VCaP (cell line): ENCODE measurements at regions not wholly inside any gene's neighbourhood (a gene's known extent, or its start where the extent isn't known, plus 50 kb on each side); places are given as distances from the start of the nearest gene placed in this dataset.

ENCODE experiments used
- H3K27ac ChIP-seq: fragments of 450-650 bp; 2 replicates; pipeline ENCODE4 v1.5.1; 2017
- CTCF ChIP-seq: fragments of 450-650 bp; conservative IDR thresholded peaks from 2 replicates; pipeline ENCODE4 v1.5.1; 2017; ENCODE audit warnings: mild to moderate bottlenecking, moderate library complexity

- no peak for TF ChIP-seq CTCF
- no peak overlapping the region for H3K27ac ChIP-seq
Observed at GRCh38 chr20:50393242-50393641, 116.9 kb upstream of the PTPN1 start.

GRCh38 chr20:50393990-50394561 is 116.1 kb upstream of the PTPN1 start:
- no peak overlapping the region for H3K27ac ChIP-seq
- TF ChIP-seq CTCF, result no peak

- no peak for TF ChIP-seq CTCF
- H3K27ac ChIP-seq, result no peak overlapping the region
Observed at GRCh38 chr20:50394569-50394968, 115.6 kb upstream of the PTPN1 start.

GRCh38 chr20:50395251-50395729 is 114.9 kb upstream of the PTPN1 start:
- H3K27ac ChIP-seq, result no peak overlapping the region
- TF ChIP-seq CTCF, result no peak

- TF ChIP-seq CTCF, result no peak
Observed at GRCh38 chr20:50395914-50396488, 114.2 kb upstream of the PTPN1 start.

GRCh38 chr20:50396623-50397022 is 113.6 kb upstream of the PTPN1 start:
- TF ChIP-seq CTCF, result no peak
- H3K27ac ChIP-seq, result no peak overlapping the region

More at GRCh38 chr20:50395914-50396488, 114.2 kb upstream of the PTPN1 start:
- no peak overlapping the region for H3K27ac ChIP-seq

- no peak overlapping the region for H3K27ac ChIP-seq
- no peak for TF ChIP-seq CTCF
Observed at GRCh38 chr20:50397058-50397457, 113.1 kb upstream of the PTPN1 start.
